ENCODE measurements at regions not wholly inside any gene's neighbourhood (a gene's known extent, or its start where the extent isn't known, plus 50 kb on each side); places are given as distances from the start of the nearest gene placed in this dataset.

GRCh38 chr6:130666786-130667185 is 160.4 kb upstream of the SMLR1 start:
- Histone ChIP-seq H3K4me3 (ENCODE audit: low read length) (no peak overlapping the region), H3K27ac (ENCODE audit: low read length) (no peak overlapping the region), H3K27me3 (ENCODE audit: low read depth, low read length) (no peaks in the 10 kb centered on the region), H3K36me3 (replicated peaks; ENCODE audit: low read depth, low read length) (no peaks in the 10 kb centered on the region), H3K4me1 (ENCODE audit: low read length) (no peaks in the 10 kb centered on the region), H3K79me2 (ENCODE audit: low read length) (no peaks in the 10 kb centered on the region), H3K4me2 (ENCODE audit: low read length) (no peak overlapping the region), H4K20me1 (ENCODE audit: insufficient read depth, low read length) (no peaks in the 10 kb centered on the region), H3K9me3 (ENCODE audit: insufficient read depth, low read length) (no peaks in the 10 kb centered on the region), H3K9ac (ENCODE audit: low read length) (no peak overlapping the region), H2AFZ (ENCODE audit: low read depth, low read length) (no peak overlapping the region)
- TF ChIP-seq, protein P1, sequence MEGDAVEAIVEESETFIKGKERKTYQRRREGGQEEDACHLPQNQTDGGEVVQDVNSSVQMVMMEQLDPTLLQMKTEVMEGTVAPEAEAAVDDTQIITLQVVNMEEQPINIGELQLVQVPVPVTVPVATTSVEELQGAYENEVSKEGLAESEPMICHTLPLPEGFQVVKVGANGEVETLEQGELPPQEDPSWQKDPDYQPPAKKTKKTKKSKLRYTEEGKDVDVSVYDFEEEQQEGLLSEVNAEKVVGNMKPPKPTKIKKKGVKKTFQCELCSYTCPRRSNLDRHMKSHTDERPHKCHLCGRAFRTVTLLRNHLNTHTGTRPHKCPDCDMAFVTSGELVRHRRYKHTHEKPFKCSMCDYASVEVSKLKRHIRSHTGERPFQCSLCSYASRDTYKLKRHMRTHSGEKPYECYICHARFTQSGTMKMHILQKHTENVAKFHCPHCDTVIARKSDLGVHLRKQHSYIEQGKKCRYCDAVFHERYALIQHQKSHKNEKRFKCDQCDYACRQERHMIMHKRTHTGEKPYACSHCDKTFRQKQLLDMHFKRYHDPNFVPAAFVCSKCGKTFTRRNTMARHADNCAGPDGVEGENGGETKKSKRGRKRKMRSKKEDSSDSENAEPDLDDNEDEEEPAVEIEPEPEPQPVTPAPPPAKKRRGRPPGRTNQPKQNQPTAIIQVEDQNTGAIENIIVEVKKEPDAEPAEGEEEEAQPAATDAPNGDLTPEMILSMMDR (IDR thresholded peaks at IDR 0.05; ENCODE audit: low read depth, low read length) = no peak
- TF ChIP-seq EZH2phosphoT487 (IDR thresholded peaks at IDR 0.05; ENCODE audit: low read depth) = no peak

DNA sequence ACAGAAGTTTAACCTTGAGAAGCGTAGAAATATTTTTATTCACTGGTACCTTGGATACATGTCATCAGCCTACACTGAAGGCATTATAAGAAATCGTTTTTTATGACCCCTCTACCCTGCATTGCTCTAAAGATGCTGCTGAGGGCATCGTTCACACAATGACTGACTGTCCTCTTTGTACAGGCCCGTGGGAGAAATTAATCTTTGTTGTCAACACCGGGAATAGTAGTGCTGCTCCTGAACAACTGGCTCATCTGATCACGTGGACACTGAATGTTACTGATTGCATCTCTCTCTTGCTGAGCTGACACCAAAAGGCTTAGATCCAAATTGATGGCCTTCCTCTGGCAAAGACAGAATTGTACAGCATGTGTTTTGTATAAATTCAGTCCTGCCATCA is 157.1 kb upstream of the SMLR1 start:
- no peak overlapping the region for H3K4me3 ChIP-seq (ENCODE audit: low read length)
- no peaks in the 10 kb centered on the region for H3K27me3 ChIP-seq (ENCODE audit: low read depth, low read length)
- no peaks in the 10 kb centered on the region for H3K79me2 ChIP-seq (ENCODE audit: low read length)
- no peaks in the 10 kb centered on the region for H3K9me3 ChIP-seq (ENCODE audit: insufficient read depth, low read length)
- H3K27ac ChIP-seq (ENCODE audit: low read length) = no peak overlapping the region
- H3K4me2 ChIP-seq (ENCODE audit: low read length) = no peak overlapping the region
- H3K36me3 ChIP-seq (replicated peaks; ENCODE audit: low read depth, low read length) = no peaks in the 10 kb centered on the region
- no peaks in the 10 kb centered on the region for H3K4me1 ChIP-seq (ENCODE audit: low read length)
- H2AFZ ChIP-seq (ENCODE audit: low read depth, low read length) = no peak overlapping the region
- H4K20me1 ChIP-seq (ENCODE audit: insufficient read depth, low read length) = no peaks in the 10 kb centered on the region
- TF ChIP-seq, protein P1 (IDR thresholded peaks at IDR 0.05; ENCODE audit: low read depth, low read length) = no peak
- TF ChIP-seq EZH2phosphoT487 (IDR thresholded peaks at IDR 0.05; ENCODE audit: low read depth) = no peak
- H3K9ac ChIP-seq (ENCODE audit: low read length) = no peak overlapping the region

GRCh38 chr6:130671119-130671518 is 156.1 kb upstream of the SMLR1 start:
- no peak for TF ChIP-seq EZH2phosphoT487 (IDR thresholded peaks at IDR 0.05; ENCODE audit: low read depth)
- TF ChIP-seq, protein P1 (IDR thresholded peaks at IDR 0.05; ENCODE audit: low read depth, low read length) = no peak
- H3K36me3 ChIP-seq (replicated peaks; ENCODE audit: low read depth, low read length) = no peaks in the 10 kb centered on the region
- no peak overlapping the region for H3K27ac ChIP-seq (ENCODE audit: low read length)
- no peaks in the 10 kb centered on the region for H4K20me1 ChIP-seq (ENCODE audit: insufficient read depth, low read length)
- no peak overlapping the region for H3K4me3 ChIP-seq (ENCODE audit: low read length)
- no peak overlapping the region for H3K4me2 ChIP-seq (ENCODE audit: low read length)
- H3K4me1 ChIP-seq (ENCODE audit: low read length) = no peaks in the 10 kb centered on the region
- H2AFZ ChIP-seq (ENCODE audit: low read depth, low read length) = no peak overlapping the region
- H3K9ac ChIP-seq (ENCODE audit: low read length) = no peak overlapping the region
- no peaks in the 10 kb centered on the region for H3K79me2 ChIP-seq (ENCODE audit: low read length)
- no peaks in the 10 kb centered on the region for H3K27me3 ChIP-seq (ENCODE audit: low read depth, low read length)
- no peaks in the 10 kb centered on the region for H3K9me3 ChIP-seq (ENCODE audit: insufficient read depth, low read length)

- H3K4me3 ChIP-seq (ENCODE audit: low read length) = no peak overlapping the region
- TF ChIP-seq, protein P1 (IDR thresholded peaks at IDR 0.05; ENCODE audit: low read depth, low read length) = no peak
- TF ChIP-seq EZH2phosphoT487 (IDR thresholded peaks at IDR 0.05; ENCODE audit: low read depth) = no peak
- H3K79me2 ChIP-seq (ENCODE audit: low read length) = no peaks in the 10 kb centered on the region
- no peak overlapping the region for H3K4me2 ChIP-seq (ENCODE audit: low read length)
- no peaks in the 10 kb centered on the region for H3K9me3 ChIP-seq (ENCODE audit: insufficient read depth, low read length)
- H3K4me1 ChIP-seq (ENCODE audit: low read length) = no peaks in the 10 kb centered on the region
- no peak overlapping the region for H2AFZ ChIP-seq (ENCODE audit: low read depth, low read length)
- H3K27me3 ChIP-seq (ENCODE audit: low read depth, low read length) = no peaks in the 10 kb centered on the region
- no peaks in the 10 kb centered on the region for H3K36me3 ChIP-seq (replicated peaks; ENCODE audit: low read depth, low read length)
- H3K9ac ChIP-seq (ENCODE audit: low read length) = no peak overlapping the region
- no peak overlapping the region for H3K27ac ChIP-seq (ENCODE audit: low read length)
- no peaks in the 10 kb centered on the region for H4K20me1 ChIP-seq (ENCODE audit: insufficient read depth, low read length)
These were observed 155.6 kb upstream of the SMLR1 start for GRCh38 chr6:130671577-130671976.

All from OCI-LY3 (cell line).